Caco-2 (cell line): ENCODE measurements at regions not wholly inside any gene's neighbourhood (a gene's known extent, or its start where the extent isn't known, plus 50 kb on each side); places are given as distances from the start of the nearest gene placed in this dataset.

Experiments
- BruUV-seq: library from RNA; stranded (reverse); fragments of 400-500 nt; replicated peaks from 2 replicates; lab custom pipeline; 2021; lab: Mats Ljungman, UMichigan
- CTCF ChIA-PET: fragments of 300-600 bp; sonication (Branson Sonifier 250); formaldehyde crosslinking; loops from one replicate; lab custom pipeline; 2022; ENCODE audit warnings: antibody characterized with exemption; lab: Charles Lee
- POLR2A ChIA-PET: fragments of 300-600 bp; sonication (Branson Sonifier 250); formaldehyde crosslinking; loops from one replicate; lab custom pipeline; 2022; ENCODE audit warnings: antibody characterized with exemption; lab: Charles Lee
- DNase-seq, 2 experiments: peaks; one replicate each; pipeline versions ENCODE4 v3.0.0 to v3.0.0-alpha.2; 2020 to 2022
- H3K27me3 ChIP-seq: replicated peaks from 2 replicates; pipeline ENCODE4 v1.6.0; 2011; ENCODE audit warnings: low read length; ENCODE audit not compliant: control insufficient read depth, insufficient read depth
- H3K36me3 ChIP-seq: 2 replicates; pipeline ENCODE4 v1.5.1; 2011; ENCODE audit warnings: low read length; ENCODE audit not compliant: control insufficient read depth, insufficient read depth
- H3K4me1 ChIP-seq: fragments of 250-450 bp; sonication (Bioruptor Pico); 2 replicates; pipeline ENCODE4 v1.5.1; 2020; ENCODE audit warnings: mild to moderate bottlenecking
- H3K4me3 ChIP-seq: 2 replicates; pipeline ENCODE4 v1.5.1; 2011; ENCODE audit warnings: low read depth, mild to moderate bottlenecking, control low read depth, low read length
- H3K9me3 ChIP-seq: fragments of 250-450 bp; sonication (Bioruptor Pico); 2 replicates; pipeline ENCODE4 v1.5.1; 2020; ENCODE audit warnings: mild to moderate bottlenecking, moderate library complexity
- H3K27ac Mint-ChIP-seq: one replicate; pipeline ENCODE4 v1.8.0; 2022; ENCODE audit warnings: mixed read lengths; ENCODE audit not compliant: unreplicated experiment
- H3K27me3 Mint-ChIP-seq: one replicate; pipeline ENCODE4 v1.8.0; 2022; ENCODE audit warnings: mixed read lengths; ENCODE audit not compliant: insufficient read depth, unreplicated experiment
- H3K36me3 Mint-ChIP-seq: one replicate; pipeline ENCODE4 v1.8.0; 2022; ENCODE audit warnings: mild to moderate bottlenecking, mixed read lengths; ENCODE audit not compliant: insufficient read depth, unreplicated experiment
- H3K4me1 Mint-ChIP-seq: one replicate; pipeline ENCODE4 v1.8.0; 2022; ENCODE audit warnings: low read depth, mixed read lengths; ENCODE audit not compliant: unreplicated experiment
- H3K4me3 Mint-ChIP-seq: one replicate; pipeline ENCODE4 v1.8.0; 2022; ENCODE audit warnings: mild to moderate bottlenecking, moderate library complexity, mixed read lengths; ENCODE audit not compliant: unreplicated experiment
- H3K9me3 Mint-ChIP-seq: one replicate; pipeline ENCODE4 v1.8.0; 2022; ENCODE audit warnings: mixed read lengths; ENCODE audit not compliant: unreplicated experiment
- intact Hi-C: fragments of 100-400 bp; cut with micrococcal nuclease; formaldehyde crosslinking; loops from one replicate; pipeline ENCODE4 v1.10.0; 2022; ENCODE audit not compliant: unreplicated experiment
- TF ChIP-seq, protein P1 (sequence below), 2 experiments: fragments of 200-600 bp in 1 of 2; IDR thresholded peaks; 1 replicate in 1 of 2; 2 replicates in 1 of 2; pipeline versions ENCODE4 v1.5.1 to v1.8.0; 2011 to 2022; ENCODE audit warnings: antibody characterized with exemption in 1 of 2, control low read depth in 1 of 2, inconsistent platforms in 1 of 2, low read depth in 1 of 2, low read length in 1 of 2, mild to moderate bottlenecking in 1 of 2, moderate library complexity in 1 of 2; ENCODE audit not compliant: insufficient read depth in 1 of 2, severe bottlenecking in 1 of 2, unreplicated experiment in 1 of 2

DNA sequence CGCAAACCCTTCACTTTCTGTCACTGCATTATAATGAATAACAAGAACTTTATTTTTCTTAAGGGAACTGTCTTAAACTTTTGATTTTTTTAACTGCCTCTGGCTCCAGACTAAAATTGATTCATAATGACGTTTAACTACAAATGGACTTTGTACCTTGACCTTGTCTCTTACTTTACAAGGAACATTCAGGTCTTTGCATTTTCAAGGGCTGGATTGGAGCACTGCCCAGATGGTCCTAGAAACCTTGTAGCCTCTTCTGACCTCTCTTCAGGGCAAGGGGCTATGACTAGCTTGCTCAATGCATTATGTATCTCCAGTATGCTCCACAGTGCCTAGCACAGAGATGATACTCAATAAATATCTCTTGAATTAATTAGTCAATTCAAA, 612.6 kb upstream of the CLINT1 start:
- POLR2A ChIA-PET, result no interaction called here
- intact Hi-C loops, result no loop called here
- no peaks in the 10 kb centered on the region for H3K4me1 Mint-ChIP-seq

GRCh38 chr5:158470764-158471534, 612.0 kb upstream of the CLINT1 start:
- DNase-seq, result no peak
- intact Hi-C loops, result no loop called here
- Histone ChIP-seq H3K4me3 (no peak overlapping the region), H3K36me3 (no peaks in the 10 kb centered on the region), H3K27me3 (no peaks in the 10 kb centered on the region), H3K4me1 (peaks cover 4% of the 10 kb centered on the region; the same call in 1 of the 2 replicates), H3K9me3 (no peaks in the 10 kb centered on the region)
- no TSS peak for BruUV-seq
- no peak overlapping the region for H3K4me3 Mint-ChIP-seq
- no peaks in the 10 kb centered on the region for H3K36me3 Mint-ChIP-seq
- ChIA-PET POLR2A (no interaction called here), CTCF (no interaction called here)
- H3K27ac Mint-ChIP-seq, result no peak overlapping the region
- TF ChIP-seq, protein P1, sequence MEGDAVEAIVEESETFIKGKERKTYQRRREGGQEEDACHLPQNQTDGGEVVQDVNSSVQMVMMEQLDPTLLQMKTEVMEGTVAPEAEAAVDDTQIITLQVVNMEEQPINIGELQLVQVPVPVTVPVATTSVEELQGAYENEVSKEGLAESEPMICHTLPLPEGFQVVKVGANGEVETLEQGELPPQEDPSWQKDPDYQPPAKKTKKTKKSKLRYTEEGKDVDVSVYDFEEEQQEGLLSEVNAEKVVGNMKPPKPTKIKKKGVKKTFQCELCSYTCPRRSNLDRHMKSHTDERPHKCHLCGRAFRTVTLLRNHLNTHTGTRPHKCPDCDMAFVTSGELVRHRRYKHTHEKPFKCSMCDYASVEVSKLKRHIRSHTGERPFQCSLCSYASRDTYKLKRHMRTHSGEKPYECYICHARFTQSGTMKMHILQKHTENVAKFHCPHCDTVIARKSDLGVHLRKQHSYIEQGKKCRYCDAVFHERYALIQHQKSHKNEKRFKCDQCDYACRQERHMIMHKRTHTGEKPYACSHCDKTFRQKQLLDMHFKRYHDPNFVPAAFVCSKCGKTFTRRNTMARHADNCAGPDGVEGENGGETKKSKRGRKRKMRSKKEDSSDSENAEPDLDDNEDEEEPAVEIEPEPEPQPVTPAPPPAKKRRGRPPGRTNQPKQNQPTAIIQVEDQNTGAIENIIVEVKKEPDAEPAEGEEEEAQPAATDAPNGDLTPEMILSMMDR (IDR thresholded peaks at IDR 0.05; ENCODE audit: insufficient read depth in 1 of 2, low read depth in 1 of 2, low read length in 1 of 2, severe bottlenecking in 1 of 2, unreplicated experiment in 1 of 2), result no peak
- H3K9me3 Mint-ChIP-seq, result no peaks in the 10 kb centered on the region
- no peaks in the 10 kb centered on the region for H3K4me1 Mint-ChIP-seq
- H3K27me3 Mint-ChIP-seq, result peaks cover 11% of the 10 kb centered on the region

More for the DNA sequence above, 612.6 kb upstream of the CLINT1 start:
- peaks cover 9% of the 10 kb centered on the region for H3K27me3 Mint-ChIP-seq
- no peak overlapping the region for H3K27ac Mint-ChIP-seq
- DNase-seq, result no peak
- H3K9me3 ChIP-seq, result no peaks in the 10 kb centered on the region
- TF ChIP-seq, protein P1 (IDR thresholded peaks at IDR 0.05; ENCODE audit: insufficient read depth in 1 of 2, low read depth in 1 of 2, low read length in 1 of 2, severe bottlenecking in 1 of 2, unreplicated experiment in 1 of 2), result no peak
- BruUV-seq, result no TSS peak
- no peaks in the 10 kb centered on the region for H3K36me3 Mint-ChIP-seq
- H3K4me3 ChIP-seq, result no peak overlapping the region
- CTCF ChIA-PET, result no interaction called here
- peaks cover 4% of the 10 kb centered on the region; the same call in 1 of the 2 replicates for H3K4me1 ChIP-seq
- no peak overlapping the region for H3K4me3 Mint-ChIP-seq
- no peaks in the 10 kb centered on the region for H3K36me3 ChIP-seq
- H3K9me3 Mint-ChIP-seq, result no peaks in the 10 kb centered on the region
- no peaks in the 10 kb centered on the region for H3K27me3 ChIP-seq

- ChIA-PET CTCF (no interaction called here), POLR2A (no interaction called here)
- intact Hi-C loops, result no loop called here
- Histone ChIP-seq H3K27me3 (no peaks in the 10 kb centered on the region), H3K4me1 (peaks cover 4% of the 10 kb centered on the region; the same call in 1 of the 2 replicates), H3K36me3 (no peaks in the 10 kb centered on the region), H3K4me3 (no peak overlapping the region), H3K9me3 (no peaks in the 10 kb centered on the region)
- BruUV-seq, result no TSS peak
- no peak overlapping the region for H3K4me3 Mint-ChIP-seq
- DNase-seq, result no peak
- H3K4me1 Mint-ChIP-seq, result no peaks in the 10 kb centered on the region
- H3K36me3 Mint-ChIP-seq, result no peaks in the 10 kb centered on the region
- no peaks in the 10 kb centered on the region for H3K9me3 Mint-ChIP-seq
- peaks cover 9% of the 10 kb centered on the region for H3K27me3 Mint-ChIP-seq
- TF ChIP-seq, protein P1 (IDR thresholded peaks at IDR 0.05; ENCODE audit: insufficient read depth in 1 of 2, low read depth in 1 of 2, low read length in 1 of 2, severe bottlenecking in 1 of 2, unreplicated experiment in 1 of 2), result no peak
- H3K27ac Mint-ChIP-seq, result no peak overlapping the region
These were observed 609.5 kb upstream of the CLINT1 start for GRCh38 chr5:158468444-158468843.
